GM12891 (cell line): ENCODE measurements at regions not wholly inside any gene's neighbourhood (a gene's known extent, or its start where the extent isn't known, plus 50 kb on each side); places are given as distances from the start of the nearest gene placed in this dataset.

ENCODE experiments used
- POLR2A ChIP-seq: IDR thresholded peaks from 2 replicates; pipeline ENCODE4 v1.6.1; 2011; ENCODE audit warnings: low read depth, low read length, control low read depth
- POLR2AphosphoS5 ChIP-seq: IDR thresholded peaks from 2 replicates; pipeline ENCODE4 v1.6.1; 2011; ENCODE audit warnings: low read depth, low read length, control low read depth
- POU2F2 ChIP-seq: IDR thresholded peaks from 2 replicates; pipeline ENCODE4 v1.6.1; 2011; ENCODE audit warnings: low read depth, mild to moderate bottlenecking, control low read depth, low read length, moderate library complexity

DNA sequence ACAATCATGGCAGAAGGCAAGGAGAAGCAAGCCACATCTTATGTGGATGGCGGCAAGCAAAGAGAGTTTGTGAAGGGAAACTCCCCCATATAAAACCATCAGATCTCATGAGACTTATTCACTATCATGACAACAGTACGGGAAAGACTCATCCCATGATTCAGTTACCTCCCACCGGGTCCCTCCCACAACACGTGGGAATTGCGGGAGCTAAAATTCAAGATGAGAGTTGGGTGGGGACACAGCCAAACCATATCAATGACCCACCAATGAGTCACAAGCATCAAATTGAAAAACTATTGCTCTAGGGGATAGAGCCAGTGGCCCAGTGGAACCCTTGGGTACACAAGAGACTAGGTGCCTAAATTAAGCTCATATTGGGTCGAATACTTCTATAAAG lies 157.4 kb downstream of the FBXO15 start:
- no peak for TF ChIP-seq POLR2AphosphoS5
- TF ChIP-seq POLR2A: no peak
- no peak for TF ChIP-seq POU2F2
